GM19035 (cell line): ENCODE measurements at regions not wholly inside any gene's neighbourhood (a gene's known extent, or its start where the extent isn't known, plus 50 kb on each side); places are given as distances from the start of the nearest gene placed in this dataset.

Source experiments
- ATAC-seq: cut with Tn5 transposase; IDR thresholded peaks from one replicate; pipeline ENCODE4 v1.9.1; 2021; ENCODE audit not compliant: unreplicated experiment

DNA sequence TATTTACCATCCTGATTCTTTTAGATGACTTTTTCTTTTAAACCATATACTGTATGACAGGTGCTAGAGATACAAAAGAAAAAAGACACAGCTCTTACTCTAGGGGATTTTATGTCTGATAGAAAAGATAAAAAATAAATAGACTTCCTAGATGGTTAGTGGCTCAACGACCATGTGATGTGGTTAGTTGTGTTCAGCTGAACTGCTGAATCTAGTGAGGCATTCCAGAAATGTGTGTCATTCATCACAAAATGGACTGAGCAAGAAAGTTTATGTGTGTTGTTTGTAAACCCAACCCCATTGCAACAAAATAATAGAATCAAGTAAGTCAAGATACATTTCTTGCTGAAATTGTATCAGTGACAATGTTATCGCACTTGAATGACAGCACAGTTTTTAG, 205.8 kb upstream of the LYPLAL1 start:
- ATAC-seq, result no peak

GRCh38 chr1:218969006-218969405, 204.7 kb upstream of the LYPLAL1 start:
- ATAC-seq, result no peak

DNA sequence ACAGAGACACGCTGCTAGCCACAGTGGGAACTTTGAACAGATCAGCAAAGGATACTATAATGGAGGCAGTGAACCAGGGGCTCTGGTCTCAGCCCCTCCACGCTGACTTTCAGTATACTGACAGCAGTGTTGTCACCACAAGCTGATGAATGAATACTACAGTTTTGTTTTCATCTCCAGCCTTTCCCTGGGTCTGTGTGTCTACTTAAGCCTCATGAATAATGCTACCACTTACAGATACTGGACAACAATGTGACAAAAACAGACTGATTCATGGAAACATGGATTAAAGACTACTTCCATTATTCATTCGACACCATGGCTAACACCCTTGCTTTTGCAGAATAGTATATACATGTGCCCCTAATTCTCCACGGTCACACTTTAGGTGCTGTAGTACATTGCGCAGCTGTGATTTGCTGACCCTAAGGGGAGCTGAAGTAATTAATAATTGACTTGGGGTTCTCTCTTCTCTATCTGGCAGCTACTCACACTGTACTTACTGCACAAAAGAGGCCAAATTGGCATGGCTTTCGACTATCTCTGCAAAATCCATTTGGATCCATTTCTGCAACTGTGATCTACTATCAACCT, 203.2 kb upstream of the LYPLAL1 start:
- no peak for ATAC-seq

DNA sequence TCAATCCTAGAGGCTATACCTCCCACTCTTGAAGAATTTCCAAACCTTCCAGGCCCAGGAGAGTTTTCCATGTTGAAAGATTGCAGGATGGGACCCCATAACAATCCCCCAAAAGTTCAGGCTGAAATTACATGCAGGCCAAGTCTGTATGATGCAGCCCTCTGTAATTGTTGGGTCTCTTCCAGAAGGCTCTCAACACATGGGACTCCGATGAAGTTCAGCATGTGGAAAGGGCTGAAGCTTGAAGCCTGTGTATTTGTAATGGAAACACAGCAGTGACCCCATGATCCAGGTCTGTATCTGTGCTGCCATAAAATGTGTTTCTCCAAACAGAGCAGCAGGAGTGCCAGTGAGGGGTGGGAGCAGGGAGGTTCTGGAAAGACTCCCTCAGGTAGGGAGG, 202.5 kb upstream of the LYPLAL1 start:
- ATAC-seq, result no peak

DNA sequence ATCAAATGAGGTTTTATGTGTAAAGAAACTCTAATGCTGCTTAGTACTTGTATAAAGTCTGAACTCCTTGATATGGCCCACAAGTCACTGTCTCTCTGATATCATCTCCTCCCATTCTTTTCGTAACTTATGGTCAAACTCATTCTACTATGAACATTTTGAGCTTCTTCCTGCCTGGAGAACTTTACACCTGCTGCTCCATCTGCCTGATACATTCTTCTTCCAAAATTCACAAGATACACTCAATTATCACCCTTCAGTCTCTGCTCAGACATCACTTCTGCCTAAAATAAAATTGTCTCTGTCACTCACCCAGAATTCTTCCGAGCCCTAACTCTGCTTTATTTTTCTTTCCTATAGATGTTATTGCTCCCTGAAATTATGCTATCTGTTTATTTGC, 192.8 kb upstream of the LYPLAL1 start:
- ATAC-seq, result no peak

- ATAC-seq, result no peak
Measured at GRCh38 chr1:218982482-218982881, 191.2 kb upstream of the LYPLAL1 start.

- ATAC-seq, result no peak
Measured at GRCh38 chr1:218983433-218983832, 190.2 kb upstream of the LYPLAL1 start.

- no peak for ATAC-seq
Measured at GRCh38 chr1:218983848-218984247, 189.8 kb upstream of the LYPLAL1 start.

GRCh38 chr1:218985424-218985984, 188.2 kb upstream of the LYPLAL1 start:
- no peak for ATAC-seq

DNA sequence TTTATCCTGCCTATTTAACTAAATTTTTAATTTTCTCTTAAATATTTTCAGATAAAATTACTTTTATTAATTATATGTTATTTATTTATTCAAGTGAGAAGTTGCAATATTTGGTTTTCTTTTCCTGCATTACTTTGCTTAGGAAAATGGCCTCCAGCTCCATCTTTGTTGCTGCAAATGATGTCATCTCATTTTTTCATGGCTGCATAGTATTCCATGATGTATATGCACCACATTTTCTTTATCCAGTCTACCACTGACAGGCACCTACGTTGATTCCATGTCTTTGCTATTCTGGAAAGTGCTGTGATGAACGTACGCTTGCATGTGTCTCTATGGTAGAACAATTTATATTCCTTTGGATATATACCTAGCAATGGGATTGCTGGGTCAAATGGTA, 186.9 kb upstream of the LYPLAL1 start:
- no peak for ATAC-seq

DNA sequence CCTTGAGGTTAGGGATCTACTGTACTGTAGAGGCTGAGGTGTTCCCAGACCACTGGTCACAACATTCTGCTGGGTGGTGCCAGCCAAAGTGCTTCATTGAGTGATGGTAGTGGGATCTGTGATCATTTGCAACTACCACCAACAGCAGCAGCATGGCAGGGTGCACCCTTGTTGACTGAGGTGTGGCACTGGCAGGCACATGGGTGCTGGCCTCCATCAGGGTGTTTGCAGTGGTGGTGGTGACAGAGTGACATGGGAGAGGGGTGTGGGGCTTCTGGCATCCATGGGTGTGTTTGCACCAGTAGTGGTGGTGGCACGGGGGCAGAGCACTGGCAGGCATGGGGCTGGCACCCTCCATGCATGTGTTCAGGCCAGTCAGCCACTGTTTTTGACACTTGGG, 183.7 kb upstream of the LYPLAL1 start:
- ATAC-seq, result no peak

DNA sequence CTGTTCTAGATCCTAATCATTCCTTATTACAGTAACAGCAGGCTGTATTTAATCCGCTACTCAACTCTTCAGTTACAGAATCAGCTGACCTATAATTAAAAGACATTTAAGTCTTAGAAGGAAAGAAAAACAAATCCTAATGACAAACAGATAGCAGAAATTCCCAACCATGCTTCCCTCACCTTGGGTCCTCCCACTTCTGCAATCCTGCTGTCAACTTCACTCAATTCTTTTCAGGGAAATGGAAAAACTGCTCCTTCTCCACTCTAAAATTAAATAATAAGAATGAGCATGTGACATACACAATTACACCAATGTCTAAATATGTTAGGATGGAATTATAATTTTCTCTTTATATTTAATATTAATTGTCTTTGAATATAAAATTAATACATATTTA, 182.6 kb upstream of the LYPLAL1 start:
- no peak for ATAC-seq

DNA sequence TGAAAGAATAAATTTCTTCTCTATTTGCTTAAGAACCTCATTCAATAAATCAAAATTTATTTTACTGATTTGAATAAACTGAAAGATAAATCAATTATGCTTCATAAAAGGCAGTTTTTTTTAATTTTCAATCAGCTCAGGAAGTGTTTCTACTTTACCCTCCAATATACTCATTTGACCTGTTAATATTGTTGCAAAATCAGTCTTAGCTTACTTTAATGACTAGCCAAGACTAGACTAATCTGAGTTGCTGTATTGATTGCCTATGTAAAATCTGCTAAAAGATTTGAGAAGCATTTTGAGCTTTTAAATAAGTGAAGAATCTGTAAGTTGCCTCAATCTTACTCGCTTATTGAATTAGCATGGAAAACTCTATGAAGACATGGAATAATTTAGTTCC, 179.1 kb upstream of the LYPLAL1 start:
- no peak for ATAC-seq

GRCh38 chr1:218995091-218995665, 178.5 kb upstream of the LYPLAL1 start:
- no peak for ATAC-seq

DNA sequence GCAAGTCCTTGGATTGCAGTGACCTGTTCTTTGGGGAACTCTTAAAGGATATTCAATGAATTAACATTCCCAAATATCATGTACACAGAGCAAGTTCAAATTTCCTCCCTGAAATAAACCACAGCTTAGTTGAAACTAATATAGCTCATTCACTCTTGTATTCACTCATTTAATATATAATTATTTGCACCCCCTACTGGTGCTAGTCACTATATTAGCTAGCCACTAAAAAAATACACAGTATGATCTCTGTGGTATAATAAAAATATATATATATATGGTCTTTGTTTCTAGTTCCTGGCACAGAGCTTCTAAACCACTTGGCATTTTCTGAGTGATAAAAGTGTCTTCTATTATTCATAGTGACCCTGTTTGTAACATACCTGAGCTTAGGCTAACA, 177.3 kb upstream of the LYPLAL1 start:
- no peak for ATAC-seq

DNA sequence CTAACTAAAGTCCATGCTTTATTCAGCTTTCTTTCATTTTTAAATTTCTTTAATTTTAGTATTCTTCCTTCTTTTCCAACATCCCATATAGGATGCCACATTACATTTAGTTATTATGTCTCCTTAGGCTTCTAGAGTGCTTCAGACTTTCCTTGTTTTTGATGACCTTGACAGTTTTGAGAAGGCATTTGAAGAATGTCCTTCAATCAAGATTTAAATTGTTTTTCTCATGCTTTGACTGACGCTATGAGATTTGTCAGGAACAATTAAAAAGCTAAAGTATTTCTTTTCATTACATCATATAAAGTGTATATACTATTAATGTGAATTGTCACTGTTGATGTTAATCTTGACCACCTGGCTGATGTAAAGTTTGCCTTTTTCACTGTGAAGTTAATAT, 173.7 kb upstream of the LYPLAL1 start:
- ATAC-seq, result no peak

- no peak for ATAC-seq
Measured at GRCh38 chr1:219000631-219001030, 173.0 kb upstream of the LYPLAL1 start.

DNA sequence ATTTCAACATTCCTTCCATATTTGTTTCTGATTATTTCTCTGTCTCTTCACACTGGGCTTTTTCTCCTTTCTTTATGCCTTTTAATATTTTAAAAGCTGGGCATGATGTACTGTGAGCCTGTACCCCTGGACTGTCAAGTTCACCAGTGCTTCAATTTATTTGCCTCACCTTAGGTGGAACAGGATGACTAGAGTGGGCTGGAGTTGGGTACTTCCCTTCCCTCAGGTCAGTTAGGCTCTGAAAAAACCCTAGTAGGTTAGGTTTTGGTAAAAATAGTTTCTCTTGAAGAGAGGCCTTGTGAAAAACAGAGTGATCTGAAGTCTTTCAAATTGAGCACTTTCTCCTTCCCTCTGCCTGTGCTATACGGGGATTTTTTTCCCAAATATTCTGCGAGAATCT, 163.0 kb upstream of the LYPLAL1 start:
- no peak for ATAC-seq

DNA sequence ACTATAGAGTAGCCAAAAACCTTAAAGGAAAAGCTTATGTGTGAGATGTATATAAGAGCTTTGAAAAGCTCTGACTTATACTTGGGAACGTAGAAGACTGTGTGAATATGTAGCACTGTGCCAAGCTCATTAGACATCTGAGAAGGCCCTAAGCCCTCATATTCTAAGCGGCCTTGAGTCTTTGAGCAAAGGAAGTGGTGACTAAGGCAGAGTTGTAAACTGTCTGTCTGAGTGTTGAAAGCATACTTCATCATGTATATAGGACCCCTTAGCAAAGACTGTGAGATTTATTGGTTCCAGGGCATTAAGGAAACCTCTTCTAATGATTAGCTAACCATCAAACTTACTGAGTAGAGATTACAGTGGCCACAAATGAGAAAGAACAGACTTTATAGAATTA, 153.3 kb upstream of the LYPLAL1 start:
- ATAC-seq, result no peak

DNA sequence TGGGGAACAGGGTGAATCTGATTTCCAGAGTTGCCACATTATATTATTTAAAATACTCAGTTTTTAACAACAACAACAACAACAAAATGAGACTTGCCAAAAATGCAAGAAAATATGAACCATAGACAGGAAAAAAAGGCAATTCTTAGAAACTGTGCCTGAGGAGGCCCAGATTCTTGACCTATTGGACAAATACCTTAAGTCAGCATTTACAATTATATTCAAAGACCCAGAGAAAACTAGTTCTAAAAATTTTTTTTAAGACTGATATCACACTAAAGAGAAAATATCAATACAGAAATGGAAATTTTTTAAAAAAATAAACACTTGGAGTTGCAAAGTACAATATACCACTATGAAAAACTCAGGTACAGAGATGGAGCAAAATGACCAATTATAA, 152.8 kb upstream of the LYPLAL1 start:
- ATAC-seq, result no peak

GRCh38 chr1:219027146-219027673, 146.5 kb upstream of the LYPLAL1 start:
- ATAC-seq, result no peak

GRCh38 chr1:219031809-219032208, 141.9 kb upstream of the LYPLAL1 start:
- no peak for ATAC-seq

GRCh38 chr1:219038398-219038797, 135.3 kb upstream of the LYPLAL1 start:
- no peak for ATAC-seq
